ENCODE measurements at regions not wholly inside any gene's neighbourhood (a gene's known extent, or its start where the extent isn't known, plus 50 kb on each side); places are given as distances from the start of the nearest gene placed in this dataset.

- TF ChIP-seq TCF7L2 (IDR thresholded peaks at IDR 0.05; ENCODE audit: low read depth, low read length) = no peak
- TF ChIP-seq KDM2A (CRISPR knock-in tag; IDR thresholded peaks at IDR 0.05; ENCODE audit: borderline replicate concordance, low read depth) = no peak
- TF ChIP-seq NR1H2 (CRISPR knock-in tag; IDR thresholded peaks at IDR 0.05; ENCODE audit: borderline replicate concordance, low read depth) = no peak
- TF ChIP-seq AGO1 (IDR thresholded peaks at IDR 0.05; ENCODE audit: low read depth, low read length, poor library complexity, severe bottlenecking) = no peak
- TF ChIP-seq CENPT (CRISPR knock-in tag; IDR thresholded peaks at IDR 0.05; ENCODE audit: low read depth) = no peak
Observed at GRCh38 chr20:54366669-54367344, 108.6 kb upstream of the DOK5 start (continued).

- Histone ChIP-seq H3K27ac (ENCODE audit: extremely low read length, insufficient read depth, low read length) (no peak overlapping the region), H3K36me3 (replicated peaks in 1 of 2; ENCODE audit: control insufficient read depth in 1 of 2, insufficient read depth in 2 of 2, low read length in 2 of 2) (no peaks in the 10 kb centered on the region), H3K79me2 (ENCODE audit: insufficient read depth, low read length) (no peaks in the 10 kb centered on the region), H3K4me1 (ENCODE audit: insufficient read depth, low read length) (no peaks in the 10 kb centered on the region), H4K20me1 (ENCODE audit: insufficient read depth, low read length) (no peaks in the 10 kb centered on the region), H3K27me3 (ENCODE audit: control insufficient read depth in 1 of 2, insufficient read depth in 2 of 2, low read length in 2 of 2) (no peaks in the 10 kb centered on the region), H2AFZ (ENCODE audit: low read length) (no peak overlapping the region), H3K9ac (ENCODE audit: insufficient read depth, low read depth, low read length) (no peak overlapping the region), H3K4me2 (ENCODE audit: low read depth, low read length) (no peak overlapping the region), H3K9me3 (ENCODE audit: low read length) (no peaks in the 10 kb centered on the region), H3K4me3 (replicated peaks in 1 of 3; ENCODE audit: insufficient read depth in 1 of 3, low read depth in 2 of 3, low read length in 3 of 3) (no peak overlapping the region)
- WGBS (ENCODE audit: low lambda C conversion rate) = 11% methylated on average over 6 of the region's 6 CpGs
- intact Hi-C loops (cut with micrococcal nuclease; ENCODE audit: unreplicated experiment) (no loop called here), in situ Hi-C loops (cut with HindIII; ENCODE audit: extremely low pct_ligation_motif_present, low pct_unique_long_range_greater_than_20kb) (no loop called here)
- ChIA-PET CTCF (ENCODE audit: low intra/inter-chr PET ratio, low total read pairs) (no interaction called here), POLR2A (no interaction called here)
- no TSS peak for BruUV-seq (replicated peaks)
- FAIRE-seq (no peak), DNase-seq (ENCODE audit: low spot score) (no peak), ATAC-seq (no peak)
- no peak for TF ChIP-seq ATRX (CRISPR knock-in tag; IDR thresholded peaks at IDR 0.05; ENCODE audit: borderline replicate concordance)
- TF ChIP-seq, protein P1, sequence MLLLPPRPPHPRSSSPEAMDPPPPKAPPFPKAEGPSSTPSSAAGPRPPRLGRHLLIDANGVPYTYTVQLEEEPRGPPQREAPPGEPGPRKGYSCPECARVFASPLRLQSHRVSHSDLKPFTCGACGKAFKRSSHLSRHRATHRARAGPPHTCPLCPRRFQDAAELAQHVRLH (CRISPR knock-in tag; IDR thresholded peaks at IDR 0.05; ENCODE audit: borderline replicate concordance, low read depth) = no peak
- no peak for TF ChIP-seq NR3C1 (CRISPR knock-in tag; IDR thresholded peaks at IDR 0.05)
Observed at GRCh38 chr20:54368570-54368969, 106.8 kb upstream of the DOK5 start.
